Stomach smooth muscle (tissue), 2 donors: ENCODE measurements at regions not wholly inside any gene's neighbourhood (a gene's known extent, or its start where the extent isn't known, plus 50 kb on each side); places are given as distances from the start of the nearest gene placed in this dataset.

Experiments
- H3K27ac ChIP-seq: one replicate; pipeline ENCODE4 v1.7.0; 2013; ENCODE audit warnings: mild to moderate bottlenecking, low read length, inconsistent platforms
- H3K27me3 ChIP-seq, 2 donors: one replicate each; pipeline ENCODE4 v1.7.0; 2013; ENCODE audit warnings: low read length in 2 of 2; ENCODE audit not compliant: insufficient read depth in 2 of 2, control insufficient read depth in 1 of 2
- H3K36me3 ChIP-seq, 2 donors: one replicate each; pipeline ENCODE4 v1.7.0; 2013; ENCODE audit warnings: low read length in 2 of 2; ENCODE audit not compliant: control insufficient read depth in 2 of 2, insufficient read depth in 2 of 2
- H3K4me1 ChIP-seq: one replicate; pipeline ENCODE4 v1.7.0; 2013; ENCODE audit warnings: low read length; ENCODE audit not compliant: control insufficient read depth, insufficient read depth
- H3K4me3 ChIP-seq, 2 donors: one replicate each; pipeline ENCODE4 v1.7.0; 2013; ENCODE audit warnings: low read length in 2 of 2
- H3K9ac ChIP-seq, 2 donors: one replicate each; pipeline ENCODE4 v1.7.0; 2013; ENCODE audit warnings: low read length in 2 of 2, mild to moderate bottlenecking in 1 of 2
- H3K9me3 ChIP-seq, 2 donors: one replicate each; pipeline ENCODE4 v1.7.0; 2013; ENCODE audit warnings: low read length in 2 of 2; ENCODE audit not compliant: control insufficient read depth in 2 of 2
- donor health status: healthy.
- donor health status: Pancreatic carcinoma.

- no peaks in the 10 kb centered on the region for H3K9me3 ChIP-seq
- H3K27ac ChIP-seq, result no peak overlapping the region
- no peaks in the 10 kb centered on the region for H3K4me1 ChIP-seq
- H3K36me3 ChIP-seq, result no peaks in the 10 kb centered on the region
- no peaks in the 10 kb centered on the region for H3K27me3 ChIP-seq
- H3K4me3 ChIP-seq, result no peak overlapping the region
- H3K9ac ChIP-seq, result no peak overlapping the region
Observed at GRCh38 chr9:13990331-13990730, 323.6 kb downstream of the NFIB start.

GRCh38 chr9:13988944-13989343 is 325.0 kb downstream of the NFIB start:
- H3K36me3 ChIP-seq, result no peaks in the 10 kb centered on the region
- no peak overlapping the region for H3K4me3 ChIP-seq

DNA sequence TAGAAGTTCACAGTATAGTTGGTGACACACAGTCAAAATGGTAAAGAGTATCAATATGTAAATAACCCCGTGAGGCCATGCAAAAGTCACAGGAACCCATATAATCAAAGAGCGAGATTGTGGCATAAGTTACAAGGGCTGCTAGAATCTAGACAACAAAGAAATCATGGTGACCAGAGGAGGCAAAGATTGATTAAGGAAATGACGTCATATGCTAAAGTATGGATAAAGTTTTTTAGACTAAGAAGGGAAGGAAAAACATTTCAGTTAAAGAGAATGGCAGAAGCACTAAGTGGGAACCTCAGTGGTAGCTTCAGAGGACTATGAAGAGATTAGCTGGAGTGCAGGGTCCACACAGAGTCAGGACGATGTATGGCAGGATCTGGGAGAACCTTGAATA is 330.3 kb downstream of the NFIB start:
- no peaks in the 10 kb centered on the region for H3K4me1 ChIP-seq
- no peaks in the 10 kb centered on the region for H3K9me3 ChIP-seq
- H3K27me3 ChIP-seq, result no peaks in the 10 kb centered on the region
- H3K36me3 ChIP-seq, result no peaks in the 10 kb centered on the region
- H3K27ac ChIP-seq, result no peak overlapping the region
- no peak overlapping the region for H3K9ac ChIP-seq
- no peak overlapping the region for H3K4me3 ChIP-seq

More at GRCh38 chr9:13988944-13989343, 325.0 kb downstream of the NFIB start:
- Histone ChIP-seq H3K27me3 (no peaks in the 10 kb centered on the region), H3K4me1 (no peaks in the 10 kb centered on the region), H3K27ac (no peak overlapping the region), H3K9me3 (no peaks in the 10 kb centered on the region), H3K9ac (no peak overlapping the region)

DNA sequence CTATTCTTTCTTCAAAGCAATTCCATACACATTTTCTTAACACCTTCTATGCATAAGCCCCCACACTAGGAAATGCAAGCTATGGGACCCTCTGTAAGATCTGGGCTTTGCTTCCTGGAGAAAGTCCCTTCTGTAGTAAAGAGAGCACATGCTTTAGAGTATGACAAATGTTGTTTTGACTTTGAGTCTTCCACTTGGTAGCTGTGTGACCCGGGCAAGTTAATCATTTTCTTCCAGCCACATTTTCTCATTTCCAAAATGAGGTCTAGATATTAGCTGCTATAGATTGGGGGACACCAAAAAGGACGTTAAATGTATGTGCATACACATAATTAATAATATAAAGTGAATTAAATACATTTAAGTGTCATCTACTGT is 334.0 kb downstream of the NFIB start:
- Histone ChIP-seq H3K27me3 (no peaks in the 10 kb centered on the region), H3K4me3 (no peak overlapping the region), H3K4me1 (no peaks in the 10 kb centered on the region), H3K27ac (no peak overlapping the region), H3K9ac (no peak overlapping the region), H3K36me3 (no peaks in the 10 kb centered on the region), H3K9me3 (no peaks in the 10 kb centered on the region)

- no peaks in the 10 kb centered on the region for H3K27me3 ChIP-seq
- H3K36me3 ChIP-seq, result no peaks in the 10 kb centered on the region
- no peaks in the 10 kb centered on the region for H3K9me3 ChIP-seq
- no peak overlapping the region for H3K4me3 ChIP-seq
- no peak overlapping the region for H3K9ac ChIP-seq
- H3K4me1 ChIP-seq, result no peaks in the 10 kb centered on the region
- no peak overlapping the region for H3K27ac ChIP-seq
Observed at GRCh38 chr9:13975611-13976290, 338.2 kb downstream of the NFIB start.

GRCh38 chr9:13974891-13975290 is 339.1 kb downstream of the NFIB start:
- Histone ChIP-seq H3K4me1 (no peaks in the 10 kb centered on the region), H3K36me3 (no peaks in the 10 kb centered on the region), H3K27me3 (no peaks in the 10 kb centered on the region), H3K27ac (no peak overlapping the region), H3K9ac (no peak overlapping the region), H3K4me3 (no peak overlapping the region), H3K9me3 (no peaks in the 10 kb centered on the region)

DNA sequence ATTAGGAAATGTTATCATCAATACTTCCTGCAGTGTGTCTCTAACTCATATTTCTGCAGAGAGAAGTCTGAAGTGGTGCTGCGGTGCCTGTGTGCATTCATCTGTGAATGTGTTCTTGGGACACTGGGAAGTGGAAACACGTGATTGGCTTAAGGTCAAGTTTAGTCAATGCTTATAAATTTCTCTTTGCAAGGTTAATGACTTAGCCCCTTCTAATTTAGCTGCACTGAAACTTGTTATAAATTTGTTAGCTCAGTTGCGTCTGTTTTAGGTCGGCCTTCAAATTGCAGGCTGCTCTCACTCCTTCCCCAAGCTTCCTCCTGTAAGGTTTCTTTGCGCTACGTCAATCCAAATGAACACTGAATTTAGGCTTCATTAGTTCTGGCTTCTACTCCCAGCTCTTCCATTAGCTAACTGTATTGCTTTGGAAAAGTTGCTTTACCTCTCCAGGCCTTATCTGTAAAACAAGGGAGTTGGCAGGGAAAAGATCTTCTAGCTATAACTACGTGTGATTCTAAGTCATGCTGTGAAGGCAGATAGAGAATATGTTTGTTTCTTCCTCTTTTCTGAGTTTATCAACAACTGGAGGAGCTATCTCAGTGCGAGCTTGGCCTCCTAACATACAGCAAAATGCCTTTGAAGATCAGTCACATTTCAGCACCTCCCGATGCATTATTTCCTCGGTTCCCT is 341.8 kb downstream of the NFIB start:
- Histone ChIP-seq H3K9ac (no peak overlapping the region), H3K27ac (no peak overlapping the region), H3K4me1 (no peaks in the 10 kb centered on the region), H3K4me3 (no peak overlapping the region), H3K9me3 (no peaks in the 10 kb centered on the region), H3K36me3 (no peaks in the 10 kb centered on the region), H3K27me3 (no peaks in the 10 kb centered on the region)

GRCh38 chr9:13971415-13971814 is 342.5 kb downstream of the NFIB start:
- Histone ChIP-seq H3K9me3 (no peaks in the 10 kb centered on the region), H3K36me3 (no peaks in the 10 kb centered on the region), H3K4me1 (no peaks in the 10 kb centered on the region)

GRCh38 chr9:13970426-13970825 is 343.5 kb downstream of the NFIB start:
- Histone ChIP-seq H3K27ac (no peak overlapping the region), H3K27me3 (no peaks in the 10 kb centered on the region), H3K9me3 (no peaks in the 10 kb centered on the region), H3K4me3 (no peak overlapping the region), H3K36me3 (no peaks in the 10 kb centered on the region), H3K4me1 (no peaks in the 10 kb centered on the region), H3K9ac (no peak overlapping the region)

More at GRCh38 chr9:13971415-13971814, 342.5 kb downstream of the NFIB start:
- Histone ChIP-seq H3K4me3 (no peak overlapping the region), H3K27ac (no peak overlapping the region), H3K9ac (no peak overlapping the region), H3K27me3 (no peaks in the 10 kb centered on the region)

GRCh38 chr9:13970018-13970417 is 343.9 kb downstream of the NFIB start:
- Histone ChIP-seq H3K9ac (no peak overlapping the region), H3K9me3 (no peaks in the 10 kb centered on the region), H3K36me3 (no peaks in the 10 kb centered on the region), H3K27me3 (no peaks in the 10 kb centered on the region), H3K4me3 (no peak overlapping the region), H3K4me1 (no peaks in the 10 kb centered on the region), H3K27ac (no peak overlapping the region)

DNA sequence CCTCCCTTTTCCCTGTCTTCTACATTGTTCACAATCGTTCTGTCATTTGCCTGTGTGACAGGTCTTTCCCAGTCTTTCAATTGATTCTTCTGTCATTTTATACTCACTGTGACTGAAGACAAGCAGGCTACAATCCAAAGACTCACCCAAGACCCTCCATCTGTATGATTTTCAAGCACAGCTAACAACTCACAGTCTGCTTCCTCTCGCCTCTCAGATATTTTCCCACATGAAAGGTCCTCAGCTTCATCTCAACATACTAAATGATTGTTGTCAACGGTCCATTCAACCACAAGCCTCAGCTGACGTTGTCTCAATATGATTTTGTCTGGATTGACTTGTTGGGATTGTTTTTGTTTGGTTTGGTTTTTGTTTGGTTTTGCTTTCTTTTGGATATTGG is 346.5 kb downstream of the NFIB start:
- Histone ChIP-seq H3K9ac (no peak overlapping the region), H3K4me1 (no peaks in the 10 kb centered on the region), H3K36me3 (no peaks in the 10 kb centered on the region), H3K9me3 (no peaks in the 10 kb centered on the region), H3K27ac (no peak overlapping the region), H3K4me3 (no peak overlapping the region), H3K27me3 (no peaks in the 10 kb centered on the region)
